Ishikawa (cell line): ENCODE measurements at regions not wholly inside any gene's neighbourhood (a gene's known extent, or its start where the extent isn't known, plus 50 kb on each side); places are given as distances from the start of the nearest gene placed in this dataset.

Experiments
- CEBPB ChIP-seq: IDR thresholded peaks from 2 replicates; pipeline ENCODE4 v1.6.1; 2012
- CREB1 ChIP-seq: IDR thresholded peaks from 2 replicates; pipeline ENCODE4 v1.6.1; 2012; ENCODE audit warnings: low read depth
- EGR1 ChIP-seq: IDR thresholded peaks from 2 replicates; pipeline ENCODE4 v1.6.1; 2012
- EP300 ChIP-seq: IDR thresholded peaks from 2 replicates; pipeline ENCODE4 v1.6.1; 2012; ENCODE audit warnings: borderline replicate concordance
- FOXM1 ChIP-seq: IDR thresholded peaks from 2 replicates; pipeline ENCODE4 v1.6.1; 2012; ENCODE audit warnings: low read depth, borderline replicate concordance
- NFIC ChIP-seq: IDR thresholded peaks from 2 replicates; pipeline ENCODE4 v1.6.1; 2012
- RAD21 ChIP-seq: IDR thresholded peaks from 2 replicates; pipeline ENCODE4 v1.6.1; 2012; ENCODE audit warnings: low read depth
- REST ChIP-seq: IDR thresholded peaks from 2 replicates; pipeline ENCODE4 v1.6.1; 2012; ENCODE audit warnings: low read depth, mild to moderate bottlenecking
- TAF1 ChIP-seq: IDR thresholded peaks from 2 replicates; pipeline ENCODE4 v1.6.1; 2012; ENCODE audit warnings: low read depth, mild to moderate bottlenecking
- TCF12 ChIP-seq: IDR thresholded peaks from 2 replicates; pipeline ENCODE4 v1.6.1; 2012; ENCODE audit warnings: low read depth
- TEAD4 ChIP-seq: IDR thresholded peaks from 2 replicates; pipeline ENCODE4 v1.6.1; 2012
- USF1 ChIP-seq: IDR thresholded peaks from 2 replicates; pipeline ENCODE4 v1.6.1; 2012
- YY1 ChIP-seq: IDR thresholded peaks from 2 replicates; pipeline ENCODE4 v1.6.1; 2012; ENCODE audit warnings: low read depth
- ZBTB7A ChIP-seq: IDR thresholded peaks from 2 replicates; pipeline ENCODE4 v1.6.1; 2012; ENCODE audit warnings: low read depth
- TF ChIP-seq, protein P1 (sequence below): IDR thresholded peaks from 2 replicates; pipeline ENCODE4 v1.6.1; 2012

GRCh38 chr9:12604164-12604821, 88.9 kb upstream of the TYRP1 start:
- TF ChIP-seq FOXM1 (no peak), TEAD4 (no peak), CEBPB (no peak), TCF12 (no peak), RAD21 (no peak)
- TF ChIP-seq, protein P1, sequence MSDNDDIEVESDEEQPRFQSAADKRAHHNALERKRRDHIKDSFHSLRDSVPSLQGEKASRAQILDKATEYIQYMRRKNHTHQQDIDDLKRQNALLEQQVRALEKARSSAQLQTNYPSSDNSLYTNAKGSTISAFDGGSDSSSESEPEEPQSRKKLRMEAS = no peak

DNA sequence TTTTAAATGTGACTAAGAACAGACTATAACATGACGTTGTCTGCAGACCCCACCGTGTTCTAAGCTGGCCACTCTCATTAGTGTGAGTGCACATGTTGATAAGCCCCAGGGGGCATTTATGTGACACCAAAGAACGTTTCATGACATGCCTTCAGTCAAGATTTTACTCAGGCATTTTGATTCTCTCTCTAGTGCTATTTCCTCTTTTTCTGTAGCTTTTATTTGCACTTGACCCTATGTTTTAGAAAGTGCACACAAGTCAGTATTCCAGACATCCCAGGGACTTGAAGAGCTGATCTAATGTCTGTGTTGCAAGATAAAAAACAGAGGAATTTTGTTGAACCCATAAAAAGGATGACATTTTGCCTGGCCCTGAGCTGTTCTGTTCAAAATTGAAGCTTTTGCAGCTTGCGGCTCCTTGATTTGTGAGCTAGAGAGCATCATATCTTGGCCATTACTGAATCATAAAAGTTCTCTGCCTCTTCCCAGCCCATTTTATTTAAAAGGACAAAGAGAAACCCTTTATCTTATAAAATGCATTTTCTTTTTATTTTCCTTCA, 80.9 kb upstream of the TYRP1 start:
- TF ChIP-seq ZBTB7A (no peak), REST (no peak), USF1 (no peak), FOXM1 (no peak), TAF1 (no peak), TCF12 (no peak), CREB1 (no peak), RAD21 (no peak), TEAD4 (no peak), EP300 (no peak), CEBPB (no peak)
- TF ChIP-seq, protein P1 = no peak

DNA sequence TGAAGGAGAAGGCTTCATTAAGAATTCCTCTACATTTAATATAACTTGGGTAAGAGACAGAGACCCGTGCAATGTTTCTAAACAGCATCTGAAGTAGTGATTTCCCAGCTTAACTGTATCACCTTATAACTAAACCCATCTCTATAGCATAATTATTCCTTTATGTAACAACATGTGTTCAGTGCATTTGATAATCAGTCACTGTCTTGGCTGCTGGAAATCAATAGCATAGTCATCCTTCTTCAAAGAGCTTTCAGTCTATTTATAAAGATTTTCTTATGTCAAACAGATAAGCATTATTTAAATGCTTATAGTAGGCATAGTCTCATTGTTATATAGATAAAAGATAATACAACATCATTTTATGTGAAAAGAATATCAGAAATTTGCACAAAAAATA, 80.1 kb upstream of the TYRP1 start:
- TF ChIP-seq USF1 (no peak), NFIC (no peak), TCF12 (no peak), CREB1 (no peak), CEBPB (no peak), ZBTB7A (no peak), RAD21 (no peak), FOXM1 (no peak), EGR1 (no peak), EP300 (no peak), YY1 (no peak), TAF1 (no peak), REST (no peak), TEAD4 (no peak)
- TF ChIP-seq, protein P1 = no peak

GRCh38 chr9:12614488-12614887, 78.7 kb upstream of the TYRP1 start:
- TF ChIP-seq YY1 (no peak), ZBTB7A (no peak), REST (no peak), TEAD4 (no peak), CREB1 (no peak), RAD21 (no peak), TAF1 (no peak), NFIC (no peak), EP300 (no peak), EGR1 (no peak)
- TF ChIP-seq, protein P1 = no peak
